Tibial nerve (tissue), 4 donors: ENCODE measurements at regions not wholly inside any gene's neighbourhood (a gene's known extent, or its start where the extent isn't known, plus 50 kb on each side); places are given as distances from the start of the nearest gene placed in this dataset.

Source experiments
- DNase-seq, 2 donors: peaks; one replicate each; pipeline ENCODE4 v3.0.0-alpha.2; 2019; ENCODE audit warnings: low spot score in 2 of 2
- H3K27ac ChIP-seq, 4 donors: fragments of 200-600 bp; sonication (generic) in 3 of 4; one replicate each; pipeline ENCODE4 v1.5.1; 2017 to 2019; ENCODE audit warnings: mild to moderate bottlenecking in 1 of 4
- H3K27me3 ChIP-seq, 2 donors: fragments of 200-600 bp; sonication (generic) in 1 of 2; one replicate each; pipeline versions ENCODE4 v1.5.1 to v1.6.0; 2017 to 2019
- H3K36me3 ChIP-seq, 3 donors: fragments of 200-600 bp; sonication (generic); one replicate each; pipeline ENCODE4 v1.5.1; 2018 to 2019
- H3K4me1 ChIP-seq, 4 donors: fragments of 200-600 bp; sonication (generic) in 3 of 4; one replicate each; pipeline ENCODE4 v1.5.1; 2017 to 2019
- H3K4me3 ChIP-seq, 4 donors: fragments of 200-600 bp; sonication (generic) in 3 of 4; one replicate each; pipeline ENCODE4 v1.5.1; 2017 to 2019; ENCODE audit warnings: mild to moderate bottlenecking in 1 of 4, moderate library complexity in 1 of 4
- H3K9me3 ChIP-seq, 4 donors: fragments of 200-600 bp; sonication (generic) in 3 of 4; one replicate each; pipeline ENCODE4 v1.5.1; 2017 to 2019
- CTCF ChIP-seq, 5 experiments: fragments of 200-600 bp in 3 of 5; fragments of 450-650 bp in 2 of 5; sonication (generic) in 3 of 5; IDR thresholded peaks; one replicate each; pipeline ENCODE4 v1.5.1; 2016 to 2019; ENCODE audit warnings: antibody characterized with exemption in 5 of 5, mild to moderate bottlenecking in 3 of 5, moderate library complexity in 2 of 5
- EP300 ChIP-seq, 2 donors: sonication (generic); formaldehyde crosslinking; IDR thresholded peaks; one replicate each; pipeline ENCODE4 v1.6.1; 2017; ENCODE audit warnings: antibody characterized with exemption in 2 of 2, mild to moderate bottlenecking in 1 of 2
- POLR2A ChIP-seq, 2 donors: fragments of 450-650 bp; IDR thresholded peaks; one replicate each; pipeline ENCODE4 v1.6.1; 2017; ENCODE audit warnings: antibody characterized with exemption in 2 of 2, mild to moderate bottlenecking in 2 of 2, moderate library complexity in 2 of 2
- WGBS, 2 donors: methylation state at CpG; one replicate each; pipeline ENCODE4 v1.1.5; 2018; 5-methylcytosine and 5-hydroxymethylcytosine counted together

GRCh38 chr7:1364906-1365570 lies 94.2 kb downstream of the MICALL2 start:
- Histone ChIP-seq H3K4me3 (no peak overlapping the region), H3K36me3 (no peaks in the 10 kb centered on the region), H3K27me3 (peaks cover 0 to 57% of the 10 kb centered on the region in 2 donors), H3K4me1 (peaks cover 0 to 20% (median 0%) of the 10 kb centered on the region in 4 donors), H3K27ac (no peak overlapping the region), H3K9me3 (peaks cover 0 to 40% (median 0%) of the 10 kb centered on the region in 4 donors)
- 75 to 79% methylated on average over 12 to 13 of the region's 13 CpGs for WGBS, 2 donors
- no peak for TF ChIP-seq CTCF (IDR thresholded peaks at IDR 0.05)
- no peak for TF ChIP-seq POLR2A (IDR thresholded peaks at IDR 0.05)
- no peak for TF ChIP-seq EP300 (IDR thresholded peaks at IDR 0.05)
- no peak for DNase-seq

- Histone ChIP-seq H3K27ac (no peak overlapping the region), H3K27me3 (peaks cover 0 to 65% of the 10 kb centered on the region in 2 donors), H3K9me3 (peaks cover 0 to 32% (median 0%) of the 10 kb centered on the region in 4 donors), H3K36me3 (no peaks in the 10 kb centered on the region), H3K4me3 (no peak overlapping the region), H3K4me1 (peaks cover 0 to 20% (median 0%) of the 10 kb centered on the region in 4 donors)
- no peak for TF ChIP-seq CTCF (IDR thresholded peaks at IDR 0.05)
- TF ChIP-seq EP300 (IDR thresholded peaks at IDR 0.05), result no peak
- TF ChIP-seq POLR2A (IDR thresholded peaks at IDR 0.05), result no peak
- no peak for DNase-seq
- 82 to 83% methylated on average over 7 of the region's 7 CpGs for WGBS, 2 donors
These were observed 93.4 kb downstream of the MICALL2 start for GRCh38 chr7:1365846-1366245.

- WGBS, 2 donors, result 24 to 48% methylated on average over 6 to 11 of the region's 13 CpGs
- peaks cover 0 to 20% (median 0%) of the 10 kb centered on the region in 4 donors for H3K4me1 ChIP-seq
- peaks cover 0 to 75% of the 10 kb centered on the region in 2 donors for H3K27me3 ChIP-seq
These were observed 92.4 kb downstream of the MICALL2 start for GRCh38 chr7:1366801-1367405.

GRCh38 chr7:1367501-1368183 lies 91.6 kb downstream of the MICALL2 start:
- no peak for TF ChIP-seq EP300 (IDR thresholded peaks at IDR 0.05)
- TF ChIP-seq POLR2A (IDR thresholded peaks at IDR 0.05), result no peak
- TF ChIP-seq CTCF (IDR thresholded peaks at IDR 0.05), result no peak
- Histone ChIP-seq H3K4me3 (no peak overlapping the region), H3K27me3 (peaks cover 0 to 82% of the 10 kb centered on the region in 2 donors), H3K4me1 (peaks cover 0 to 20% (median 0%) of the 10 kb centered on the region in 4 donors), H3K27ac (no peak overlapping the region), H3K9me3 (peaks cover 0 to 30% (median 0%) of the 10 kb centered on the region in 4 donors), H3K36me3 (no peaks in the 10 kb centered on the region)
- DNase-seq, result no peak
- WGBS, 2 donors, result 19 to 35% methylated on average over 22 of the region's 22 CpGs

More at GRCh38 chr7:1366801-1367405, 92.4 kb downstream of the MICALL2 start:
- H3K4me3 ChIP-seq, result no peak overlapping the region
- no peak for DNase-seq
- peaks cover 0 to 30% (median 0%) of the 10 kb centered on the region in 4 donors for H3K9me3 ChIP-seq
- TF ChIP-seq POLR2A (IDR thresholded peaks at IDR 0.05) (no peak), CTCF (IDR thresholded peaks at IDR 0.05) (no peak), EP300 (IDR thresholded peaks at IDR 0.05) (no peak)
- no peaks in the 10 kb centered on the region for H3K36me3 ChIP-seq
- H3K27ac ChIP-seq, result no peak overlapping the region
